ENCODE measurements at regions not wholly inside any gene's neighbourhood (a gene's known extent, or its start where the extent isn't known, plus 50 kb on each side); places are given as distances from the start of the nearest gene placed in this dataset.

GRCh38 chr7:113217314-113217713, 99.0 kb upstream of the SMIM30 start:
- no peak for DNase-seq
- H3K9me3 ChIP-seq: no peaks in the 10 kb centered on the region
- WGBS, 2 donors: 60 to 61% methylated on average over 4 of the region's 4 CpGs

GRCh38 chr7:113216038-113216437, 97.7 kb upstream of the SMIM30 start:
- intact Hi-C loops (cut with DNase I): no loop called here
- 73 to 81% methylated on average over 1 of the region's 1 CpG for WGBS, 2 donors
- no peaks in the 10 kb centered on the region for H3K4me1 ChIP-seq
- H3K36me3 ChIP-seq: no peaks in the 10 kb centered on the region
- H3K4me3 ChIP-seq (replicated peaks in 1 of 3): no peak overlapping the region
- TF ChIP-seq POLR2A (IDR thresholded peaks at IDR 0.05) (no peak), CTCF (IDR thresholded peaks at IDR 0.05) (no peak)
- DNase-seq: no peak
- no peaks in the 10 kb centered on the region for H3K9me3 ChIP-seq
- H3K27me3 ChIP-seq: no peaks in the 10 kb centered on the region
- H3K27ac ChIP-seq: no peak overlapping the region

More at GRCh38 chr7:113217314-113217713, 99.0 kb upstream of the SMIM30 start:
- intact Hi-C loops (cut with DNase I): no loop called here
- Histone ChIP-seq H3K4me1 (no peaks in the 10 kb centered on the region), H3K4me3 (replicated peaks in 1 of 3) (no peak overlapping the region), H3K27me3 (no peaks in the 10 kb centered on the region), H3K27ac (no peak overlapping the region), H3K36me3 (no peaks in the 10 kb centered on the region)
- TF ChIP-seq CTCF (IDR thresholded peaks at IDR 0.05) (no peak), POLR2A (IDR thresholded peaks at IDR 0.05) (no peak)

GRCh38 chr7:113209449-113210203, 91.3 kb upstream of the SMIM30 start:
- Histone ChIP-seq H3K27me3 (no peaks in the 10 kb centered on the region), H3K4me3 (replicated peaks in 1 of 3) (no peak overlapping the region), H3K4me1 (no peaks in the 10 kb centered on the region), H3K36me3 (no peaks in the 10 kb centered on the region), H3K27ac (no peak overlapping the region), H3K9me3 (no peaks in the 10 kb centered on the region)
- TF ChIP-seq POLR2A (IDR thresholded peaks at IDR 0.05) (no peak), CTCF (IDR thresholded peaks at IDR 0.05) (no peak)
- intact Hi-C loops (cut with DNase I): no loop called here
- DNase-seq: no peak
- 86 to 91% methylated on average over 1 of the region's 1 CpG for WGBS, 2 donors

- H3K27me3 ChIP-seq: no peaks in the 10 kb centered on the region
- no peaks in the 10 kb centered on the region for H3K4me1 ChIP-seq
- H3K9me3 ChIP-seq: no peaks in the 10 kb centered on the region
- intact Hi-C loops (cut with DNase I): no loop called here
- WGBS, 2 donors: 81 to 83% methylated on average over 2 of the region's 2 CpGs
- TF ChIP-seq CTCF (IDR thresholded peaks at IDR 0.05) (no peak), POLR2A (IDR thresholded peaks at IDR 0.05) (no peak)
- H3K27ac ChIP-seq: no peak overlapping the region
- no peak for DNase-seq
- H3K36me3 ChIP-seq: no peaks in the 10 kb centered on the region
- H3K4me3 ChIP-seq (replicated peaks in 1 of 3): no peak overlapping the region
Measured at GRCh38 chr7:113207931-113208330, 89.6 kb upstream of the SMIM30 start.

GRCh38 chr7:113207441-113207840, 89.1 kb upstream of the SMIM30 start:
- H3K4me1 ChIP-seq: no peaks in the 10 kb centered on the region
- TF ChIP-seq CTCF (IDR thresholded peaks at IDR 0.05) (no peak), POLR2A (IDR thresholded peaks at IDR 0.05) (no peak)
- no peaks in the 10 kb centered on the region for H3K36me3 ChIP-seq
- DNase-seq: no peak
- no peak overlapping the region for H3K27ac ChIP-seq
- H3K27me3 ChIP-seq: no peaks in the 10 kb centered on the region
- no peaks in the 10 kb centered on the region for H3K9me3 ChIP-seq
- intact Hi-C loops (cut with DNase I): no loop called here
- 86 to 93% methylated on average over 3 of the region's 3 CpGs for WGBS, 2 donors
- H3K4me3 ChIP-seq (replicated peaks in 1 of 3): no peak overlapping the region

All from thyroid gland (tissue), 4 donors.